ENCODE measurements at regions not wholly inside any gene's neighbourhood (a gene's known extent, or its start where the extent isn't known, plus 50 kb on each side); places are given as distances from the start of the nearest gene placed in this dataset.

- TF ChIP-seq FOXM1 (IDR thresholded peaks at IDR 0.05; ENCODE audit: low read depth, low read length) = no peak
- TF ChIP-seq E2F4 (IDR thresholded peaks at IDR 0.05; ENCODE audit: low read depth, low read length) = no peak
- no peak for TF ChIP-seq IRF4 (IDR thresholded peaks at IDR 0.05; ENCODE audit: low read depth, low read length)
- TF ChIP-seq NR2C2 (IDR thresholded peaks at IDR 0.05; ENCODE audit: borderline replicate concordance, control insufficient read depth, insufficient read length, low read depth) = no peak
- TF ChIP-seq ZNF274 (IDR thresholded peaks at IDR 0.05; ENCODE audit: insufficient read depth, insufficient read length) = no peak
- TF ChIP-seq BCLAF1 (IDR thresholded peaks at IDR 0.05) = no peak
- no peak for TF ChIP-seq KLF5 (IDR thresholded peaks at IDR 0.05; ENCODE audit: partially characterized antibody)
Observed at GRCh38 chr3:13161771-13162535, 88.7 kb upstream of the IQSEC1 start (continued).
